H1 (cell line): ENCODE measurements at regions not wholly inside any gene's neighbourhood (a gene's known extent, or its start where the extent isn't known, plus 50 kb on each side); places are given as distances from the start of the nearest gene placed in this dataset.

ENCODE experiments used
- CTCF ChIA-PET: fragments of 300-600 bp; sonication (Branson Sonifier 250); formaldehyde crosslinking; loops from one replicate; lab custom pipeline; 2021; ENCODE audit not compliant: partially characterized antibody; lab: Charles Lee
- POLR2A ChIA-PET: fragments of 300-600 bp; sonication (Branson Sonifier 250); formaldehyde crosslinking; loops from one replicate; lab custom pipeline; 2021; ENCODE audit warnings: inconsistent platforms; ENCODE audit not compliant: partially characterized antibody; lab: Charles Lee
- DNase-seq, 2 experiments: peaks; one replicate each; pipeline versions ENCODE4 v3.0.0 to v3.0.0-alpha.2; 2010 to 2022; ENCODE audit warnings: low spot score in 2 of 2, low read depth in 1 of 2, mixed read lengths in 1 of 2
- FAIRE-seq: peaks from 2 replicates; lab custom pipeline; 2011; peaks lifted over from hg19 to GRCh38; lab: Jason Lieb, UNC
- H2AFZ ChIP-seq: 2 replicates; pipeline ENCODE4 v1.8.1; 2012; ENCODE audit warnings: low read length, inconsistent platforms
- H2AK5ac ChIP-seq: 2 replicates; pipeline ENCODE4 v1.6.1; 2013; ENCODE audit warnings: low read depth, low read length
- H2BK120ac ChIP-seq: replicated peaks from 2 replicates; pipeline ENCODE3; 2013; ENCODE audit warnings: low read depth, low read length, inconsistent platforms
- H2BK12ac ChIP-seq: 2 replicates; pipeline ENCODE4 v1.6.1; 2013; ENCODE audit warnings: low read depth, low read length
- H2BK15ac ChIP-seq: 2 replicates; pipeline ENCODE4 v1.6.1; 2013; ENCODE audit warnings: low read length
- H2BK20ac ChIP-seq: 2 replicates; pipeline ENCODE4 v1.6.1; 2013; ENCODE audit warnings: low read length
- H2BK5ac ChIP-seq: 2 replicates; pipeline ENCODE4 v1.6.1; 2013; ENCODE audit warnings: low read depth, low read length
- H3K14ac ChIP-seq: 2 replicates; pipeline ENCODE4 v1.6.1; 2013; ENCODE audit warnings: inconsistent platforms; ENCODE audit not compliant: insufficient read length
- H3K18ac ChIP-seq: 2 replicates; pipeline ENCODE4 v1.6.1; 2013; ENCODE audit warnings: low read length; ENCODE audit errors: extremely low read depth
- H3K23ac ChIP-seq: 2 replicates; pipeline ENCODE4 v1.6.1; 2013; ENCODE audit warnings: inconsistent platforms; ENCODE audit not compliant: insufficient read length
- H3K23me2 ChIP-seq: 2 replicates; pipeline ENCODE4 v1.6.1; 2013; ENCODE audit warnings: low read depth, low read length
- H3K27ac ChIP-seq: 2 replicates; pipeline ENCODE4 v1.6.1; 2011; ENCODE audit warnings: low read depth, low read length, inconsistent platforms
- H3K27me3 ChIP-seq, 4 experiments: replicated peaks in 1 of 4; 1 replicate in 1 of 4; 2 replicates in 3 of 4; pipeline versions ENCODE4 v1.6.1 to v1.8.1; 2011 to 2013; ENCODE audit warnings: low read length in 3 of 4, mild to moderate bottlenecking in 3 of 4, inconsistent platforms in 2 of 4, mixed read lengths in 2 of 4, moderate library complexity in 1 of 4; ENCODE audit not compliant: control insufficient read depth in 3 of 4, insufficient read depth in 3 of 4; ENCODE audit errors: extremely low read depth in 1 of 4
- H3K36me3 ChIP-seq, 4 experiments: 2 replicates each; pipeline versions ENCODE4 v1.6.1 to v1.8.1; 2011 to 2013; ENCODE audit warnings: mild to moderate bottlenecking in 4 of 4, low read length in 3 of 4, moderate library complexity in 2 of 4, control low read depth in 1 of 4, inconsistent platforms in 1 of 4; ENCODE audit not compliant: insufficient read depth in 4 of 4, control insufficient read depth in 2 of 4
- H3K4ac ChIP-seq: replicated peaks from 2 replicates; pipeline ENCODE3; 2013; ENCODE audit warnings: low read length, low read depth, mixed read lengths, inconsistent platforms; ENCODE audit not compliant: insufficient read length
- H3K4me1 ChIP-seq, 4 experiments: replicated peaks in 1 of 4; 1 replicate in 1 of 4; 2 replicates in 3 of 4; pipeline versions ENCODE4 v1.6.1 to v1.8.1; 2011 to 2013; ENCODE audit warnings: low read length in 3 of 4, inconsistent platforms in 2 of 4, mixed read lengths in 1 of 4; ENCODE audit not compliant: insufficient read depth in 4 of 4, control insufficient read depth in 3 of 4
- H3K4me2 ChIP-seq, 2 experiments: 2 replicates each; pipeline versions ENCODE4 v1.6.1 to v1.8.1; 2011 to 2013; ENCODE audit warnings: low read depth in 2 of 2, low read length in 2 of 2, control low read depth in 1 of 2, inconsistent platforms in 1 of 2, mild to moderate bottlenecking in 1 of 2; ENCODE audit not compliant: insufficient read depth in 1 of 2
- H3K4me3 ChIP-seq, 4 experiments: fragments of 200-600, 300-600 bp in 1 of 4; sonication (generic), shearing (Covaris generic), sonication (Bioruptor Twin) in 1 of 4; 2 replicates each; pipeline versions ENCODE4 v1.5.1 to v1.8.1; 2011 to 2016; ENCODE audit warnings: low read length in 4 of 4, low read depth in 3 of 4, control low read depth in 2 of 4, inconsistent platforms in 2 of 4, mild to moderate bottlenecking in 2 of 4, mixed read lengths in 1 of 4, moderate library complexity in 1 of 4; ENCODE audit not compliant: insufficient read depth in 2 of 4; ENCODE audit errors: extremely low read depth in 1 of 4
- H3K56ac ChIP-seq: replicated peaks from 2 replicates; pipeline ENCODE3; 2013; ENCODE audit warnings: low read depth, mild to moderate bottlenecking, mixed read lengths, low read length, inconsistent platforms; ENCODE audit not compliant: insufficient read length
- H3K79me1 ChIP-seq: 2 replicates; pipeline ENCODE4 v1.6.1; 2013; ENCODE audit warnings: low read depth, low read length, control low read depth
- H3K79me2 ChIP-seq, 2 experiments: 2 replicates each; pipeline versions ENCODE4 v1.6.1 to v1.8.1; 2012 to 2013; ENCODE audit warnings: low read length in 2 of 2, mild to moderate bottlenecking in 2 of 2, inconsistent platforms in 1 of 2; ENCODE audit not compliant: insufficient read depth in 2 of 2, control insufficient read depth in 1 of 2
- H3K9ac ChIP-seq, 4 experiments: replicated peaks in 1 of 4; 1 replicate in 1 of 4; 2 replicates in 3 of 4; pipeline versions ENCODE4 v1.6.1 to v1.8.1; 2011 to 2013; ENCODE audit warnings: low read depth in 3 of 4, low read length in 3 of 4, control low read depth in 2 of 4, mild to moderate bottlenecking in 2 of 4, moderate library complexity in 2 of 4, inconsistent platforms in 1 of 4; ENCODE audit errors: extremely low read depth in 1 of 4
- H3K9me3 ChIP-seq, 2 experiments: 2 replicates each; pipeline versions ENCODE4 v1.6.1 to v1.8.1; 2012 to 2013; ENCODE audit warnings: mild to moderate bottlenecking in 2 of 2, moderate library complexity in 2 of 2, control low read depth in 1 of 2, inconsistent platforms in 1 of 2, low read depth in 1 of 2, low read length in 1 of 2, mixed read lengths in 1 of 2; ENCODE audit not compliant: insufficient read depth in 2 of 2
- H4K20me1 ChIP-seq, 2 experiments: replicated peaks in 1 of 2; 2 replicates each; pipeline versions ENCODE3 to v1.8.1; 2011 to 2013; ENCODE audit warnings: inconsistent platforms in 2 of 2, low read length in 2 of 2, mild to moderate bottlenecking in 1 of 2; ENCODE audit not compliant: insufficient read depth in 2 of 2, control insufficient read depth in 1 of 2
- H4K5ac ChIP-seq: 2 replicates; pipeline ENCODE4 v1.6.1; 2013; ENCODE audit warnings: low read length, low read depth, mixed read lengths, inconsistent platforms; ENCODE audit not compliant: insufficient read length
- H4K8ac ChIP-seq: 2 replicates; pipeline ENCODE4 v1.8.0; 2013; ENCODE audit warnings: mild to moderate bottlenecking, moderate library complexity, low read length, inconsistent platforms; ENCODE audit not compliant: insufficient read depth; ENCODE audit errors: extremely low read depth
- H4K91ac ChIP-seq: replicated peaks from 2 replicates; pipeline ENCODE3; 2013; ENCODE audit warnings: low read length, mixed read lengths, inconsistent platforms; ENCODE audit not compliant: insufficient read length
- CREB1 ChIP-seq: IDR thresholded peaks from 2 replicates; pipeline ENCODE4 v1.6.1; 2012; ENCODE audit warnings: inconsistent platforms
- GABPA ChIP-seq: IDR thresholded peaks from 2 replicates; pipeline ENCODE4 v1.6.1; 2011; ENCODE audit warnings: mild to moderate bottlenecking, low read length, moderate library complexity, borderline replicate concordance; ENCODE audit not compliant: insufficient read depth
- NANOG ChIP-seq: IDR thresholded peaks from 2 replicates; pipeline ENCODE4 v1.6.1; 2011; ENCODE audit warnings: low read length, low read depth, mild to moderate bottlenecking, inconsistent platforms; ENCODE audit not compliant: insufficient read depth, poor library complexity, severe bottlenecking
- SIX5 ChIP-seq: IDR thresholded peaks from 2 replicates; pipeline ENCODE4 v1.6.1; 2011; ENCODE audit warnings: mild to moderate bottlenecking, low read depth, low read length
- SP4 ChIP-seq: IDR thresholded peaks from 2 replicates; pipeline ENCODE4 v1.6.1; 2012; ENCODE audit warnings: low read length, inconsistent platforms
- ZNF274 ChIP-seq: IDR thresholded peaks from 2 replicates; pipeline ENCODE4 v1.7.0; 2012; ENCODE audit warnings: low read length, borderline replicate concordance; ENCODE audit errors: extremely low read depth
- WGBS, 2 experiments: shearing (Covaris generic) in 1 of 2; methylation state at CpG; one replicate each; pipeline versions ENCODE4 v1.1.6 to v1.1.7; 2013 to 2015; ENCODE audit warnings: low lambda C conversion rate in 2 of 2, mixed read lengths in 2 of 2, inconsistent platforms in 1 of 2, low coverage in 1 of 2, missing lambda C conversion rate in 1 of 2; ENCODE audit not compliant: insufficient replicate concordance in 2 of 2, insufficient coverage in 1 of 2, insufficient read length in 1 of 2; ENCODE audit errors: extremely low coverage in 1 of 2, missing lambda C conversion rate in 1 of 2; 5-methylcytosine and 5-hydroxymethylcytosine counted together
- TF ChIP-seq, protein P1 (sequence below): IDR thresholded peaks from 2 replicates; pipeline ENCODE4 v1.6.1; 2011; ENCODE audit warnings: low read depth, mild to moderate bottlenecking, low read length; ENCODE audit not compliant: insufficient read depth

- POLR2A ChIA-PET: no interaction called here
- Histone ChIP-seq H2AFZ (no peak overlapping the region), H3K23me2 (no peaks in the 10 kb centered on the region), H3K27ac (no peak overlapping the region), H4K8ac (no peak overlapping the region), H3K4me1 (no peaks in the 10 kb centered on the region), H3K23ac (no peak overlapping the region), H3K56ac (no peak overlapping the region), H2BK5ac (no peak overlapping the region), H3K18ac (no peak overlapping the region), H3K79me1 (no peaks in the 10 kb centered on the region), H2BK12ac (no peak overlapping the region), H4K91ac (no peak overlapping the region), H3K79me2 (no peaks in the 10 kb centered on the region), H3K27me3 (no peaks in the 10 kb centered on the region), H2BK120ac (no peak overlapping the region), H2BK15ac (no peak overlapping the region), H3K9ac (no peak overlapping the region), H3K4ac (no peak overlapping the region), H3K4me3 (no peak overlapping the region), H4K5ac (no peak overlapping the region), H3K36me3 (no peaks in the 10 kb centered on the region), H3K9me3 (no peaks in the 10 kb centered on the region), H3K14ac (no peak overlapping the region), H3K4me2 (no peak overlapping the region), H2AK5ac (no peak overlapping the region), H4K20me1 (no peaks in the 10 kb centered on the region), H2BK20ac (no peak overlapping the region)
- FAIRE-seq: no peak
- CTCF ChIA-PET: no interaction called here
- 84% methylated on average over 4 of the region's 4 CpGs; no CpG with 5 or more reads in 1 of the 2 experiments for WGBS, 2 experiments
- no peak for DNase-seq
- TF ChIP-seq NANOG: no peak
- no peak for TF ChIP-seq ZNF274
- no peak for TF ChIP-seq SP4
- no peak for TF ChIP-seq CREB1
- TF ChIP-seq, protein P1, sequence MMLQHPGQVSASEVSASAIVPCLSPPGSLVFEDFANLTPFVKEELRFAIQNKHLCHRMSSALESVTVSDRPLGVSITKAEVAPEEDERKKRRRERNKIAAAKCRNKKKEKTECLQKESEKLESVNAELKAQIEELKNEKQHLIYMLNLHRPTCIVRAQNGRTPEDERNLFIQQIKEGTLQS: no peak
- TF ChIP-seq GABPA: no peak
- TF ChIP-seq SIX5: no peak
Observed at GRCh38 chr4:36709991-36710390, 428.6 kb downstream of the DTHD1 start.
